Fibroblast of lung (primary cell): ENCODE measurements at regions not wholly inside any gene's neighbourhood (a gene's known extent, or its start where the extent isn't known, plus 50 kb on each side); places are given as distances from the start of the nearest gene placed in this dataset.
A peak's percentile ranks its signal among the peaks of the same experiment; 100 is the strongest.

Experiments used
- CTCF ChIP-seq, 2 donors: IDR thresholded peaks in 1 of 2; conservative IDR thresholded peaks in 1 of 2; 1 replicate in 1 of 2; 2 replicates in 1 of 2; pipeline ENCODE4 v1.5.1; 2011 to 2012; ENCODE audit warnings: low read length in 2 of 2, control low read depth in 1 of 2, inconsistent platforms in 1 of 2, low read depth in 1 of 2, mild to moderate bottlenecking in 1 of 2
- EZH2 ChIP-seq: IDR thresholded peaks from 2 replicates; pipeline ENCODE4 v1.5.1; 2012; ENCODE audit warnings: low read length, control low read depth, mild to moderate bottlenecking; ENCODE audit errors: missing control alignments

GRCh38 chr1:147077936-147078605 is 94.2 kb downstream of the PRKAB2 start:
- TF ChIP-seq CTCF (conservative IDR thresholded peaks at IDR 0.05 in 1 of 2, IDR thresholded peaks at IDR 0.05 in 1 of 2; ENCODE audit: low read depth in 1 of 2, low read length in 2 of 2) (no peak), EZH2 (peak; percentile 70)
